MM.1S (cell line): ENCODE measurements at regions not wholly inside any gene's neighbourhood (a gene's known extent, or its start where the extent isn't known, plus 50 kb on each side); places are given as distances from the start of the nearest gene placed in this dataset.
"Not testable (repeated sequence)": the region's sequence is repeated elsewhere in the genome, so short reads cannot be mapped to it uniquely, and the experiment has no call there.

Experiments used
- DNase-seq: peaks from one replicate; pipeline ENCODE4 v3.0.0-alpha.2; 2015
- H2AFZ ChIP-seq: fragments of 300-600 bp; sonication (generic); 2 replicates; pipeline ENCODE4 v1.6.0; 2016; ENCODE audit warnings: antibody characterized with exemption, low read length
- H3F3A ChIP-seq: fragments of 300-600 bp; sonication (generic); 2 replicates; pipeline ENCODE4 v1.6.1; 2016; ENCODE audit warnings: mild to moderate bottlenecking, antibody characterized with exemption, low read length, moderate library complexity, mixed read lengths; ENCODE audit not compliant: insufficient read depth
- H3K27ac ChIP-seq: fragments of 300-600 bp; sonication (generic); 2 replicates; pipeline ENCODE4 v1.5.1; 2016; ENCODE audit warnings: mild to moderate bottlenecking, low read length
- H3K27me3 ChIP-seq: fragments of 300-600 bp; sonication (generic); replicated peaks from 2 replicates; pipeline ENCODE4 v1.6.0; 2016; ENCODE audit warnings: low read length; ENCODE audit not compliant: insufficient read depth
- H3K36me3 ChIP-seq: fragments of 300-600 bp; sonication (generic); replicated peaks from 2 replicates; pipeline ENCODE4 v1.6.1; 2016; ENCODE audit warnings: mild to moderate bottlenecking, low read length, mixed read lengths; ENCODE audit not compliant: insufficient read depth
- H3K4me1 ChIP-seq: fragments of 300-600 bp; sonication (generic); 2 replicates; pipeline ENCODE4 v1.6.1; 2016; ENCODE audit warnings: low read length, mixed read lengths
- H3K4me2 ChIP-seq: fragments of 300-600 bp; sonication (generic); 2 replicates; pipeline ENCODE4 v1.6.0; 2016; ENCODE audit warnings: low read depth, low read length
- H3K4me3 ChIP-seq: fragments of 300-600 bp; sonication (generic); 2 replicates; pipeline ENCODE4 v1.5.1; 2016; ENCODE audit warnings: low read length, mixed read lengths
- H3K79me2 ChIP-seq: fragments of 300-600 bp; sonication (generic); 2 replicates; pipeline ENCODE4 v1.6.1; 2016; ENCODE audit warnings: mixed run types, low read length, mixed read lengths
- H3K9ac ChIP-seq: fragments of 300-600 bp; sonication (generic); 2 replicates; pipeline ENCODE4 v1.6.1; 2016; ENCODE audit warnings: low read length, mixed read lengths
- H3K9me2 ChIP-seq: fragments of 300-600 bp; sonication (generic); replicated peaks from 2 replicates; pipeline ENCODE4 v1.6.1; 2016; ENCODE audit warnings: mild to moderate bottlenecking, low read length, mixed read lengths; ENCODE audit not compliant: insufficient read depth
- H3K9me3 ChIP-seq: fragments of 300-600 bp; sonication (generic); replicated peaks from 2 replicates; pipeline ENCODE4 v1.6.1; 2016; ENCODE audit warnings: mild to moderate bottlenecking, low read length, mixed read lengths; ENCODE audit not compliant: insufficient read depth
- H4K20me1 ChIP-seq: fragments of 300-600 bp; sonication (generic); 2 replicates; pipeline ENCODE4 v1.6.1; 2016; ENCODE audit warnings: mild to moderate bottlenecking, low read length, moderate library complexity, mixed read lengths; ENCODE audit not compliant: insufficient read depth
- EZH2 ChIP-seq: fragments of 300-600 bp; sonication (generic); optimal IDR thresholded peaks from 2 replicates; pipeline ENCODE3; 2017; ENCODE audit warnings: low read depth, mild to moderate bottlenecking, antibody characterized with exemption, low read length, mixed read lengths
- EZH2phosphoT487 ChIP-seq: fragments of 300-600 bp; sonication (generic); IDR thresholded peaks from 2 replicates; pipeline ENCODE4 v1.6.1; 2018; ENCODE audit warnings: antibody characterized with exemption, low read length
- TF ChIP-seq, protein P1 (sequence below): fragments of 300-600 bp; sonication (generic); IDR thresholded peaks from 2 replicates; pipeline ENCODE4 v1.5.1; 2016; ENCODE audit warnings: antibody characterized with exemption, low read length, mixed read lengths

DNA sequence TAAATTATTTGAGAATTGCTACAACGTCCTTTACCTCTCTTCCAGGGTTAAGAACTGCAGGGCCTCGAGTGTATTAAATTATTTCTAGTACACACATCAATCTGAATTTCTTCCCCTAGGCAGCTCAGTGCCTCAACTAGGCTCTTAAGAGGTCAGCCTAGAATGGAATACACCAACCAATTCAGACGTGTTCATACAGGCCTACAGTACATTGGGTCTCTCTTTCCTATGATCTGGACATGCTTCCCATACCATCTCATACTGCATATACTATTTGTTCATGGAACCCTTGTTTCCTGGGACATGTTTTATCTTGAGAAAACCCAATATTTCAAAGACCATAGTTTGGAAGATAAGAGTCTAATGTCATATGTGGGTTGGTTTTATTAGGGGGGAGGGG is 434.1 kb upstream of the WWC1 start:
- no peaks in the 10 kb centered on the region for H3K4me1 ChIP-seq
- TF ChIP-seq EZH2phosphoT487 (no peak), EZH2 (no peak)
- TF ChIP-seq, protein P1, sequence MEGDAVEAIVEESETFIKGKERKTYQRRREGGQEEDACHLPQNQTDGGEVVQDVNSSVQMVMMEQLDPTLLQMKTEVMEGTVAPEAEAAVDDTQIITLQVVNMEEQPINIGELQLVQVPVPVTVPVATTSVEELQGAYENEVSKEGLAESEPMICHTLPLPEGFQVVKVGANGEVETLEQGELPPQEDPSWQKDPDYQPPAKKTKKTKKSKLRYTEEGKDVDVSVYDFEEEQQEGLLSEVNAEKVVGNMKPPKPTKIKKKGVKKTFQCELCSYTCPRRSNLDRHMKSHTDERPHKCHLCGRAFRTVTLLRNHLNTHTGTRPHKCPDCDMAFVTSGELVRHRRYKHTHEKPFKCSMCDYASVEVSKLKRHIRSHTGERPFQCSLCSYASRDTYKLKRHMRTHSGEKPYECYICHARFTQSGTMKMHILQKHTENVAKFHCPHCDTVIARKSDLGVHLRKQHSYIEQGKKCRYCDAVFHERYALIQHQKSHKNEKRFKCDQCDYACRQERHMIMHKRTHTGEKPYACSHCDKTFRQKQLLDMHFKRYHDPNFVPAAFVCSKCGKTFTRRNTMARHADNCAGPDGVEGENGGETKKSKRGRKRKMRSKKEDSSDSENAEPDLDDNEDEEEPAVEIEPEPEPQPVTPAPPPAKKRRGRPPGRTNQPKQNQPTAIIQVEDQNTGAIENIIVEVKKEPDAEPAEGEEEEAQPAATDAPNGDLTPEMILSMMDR, result no peak
- no peak overlapping the region for H3K9ac ChIP-seq
- H3K9me2 ChIP-seq, result no peaks in the 10 kb centered on the region
- no peak overlapping the region for H2AFZ ChIP-seq
- no peaks in the 10 kb centered on the region for H3K79me2 ChIP-seq
- no peak overlapping the region for H3K4me3 ChIP-seq
- no peak overlapping the region for H3K4me2 ChIP-seq
- H3K9me3 ChIP-seq, result no peaks in the 10 kb centered on the region
- H4K20me1 ChIP-seq, result no peaks in the 10 kb centered on the region
- no peaks in the 10 kb centered on the region for H3K27me3 ChIP-seq
- H3K36me3 ChIP-seq, result no peaks in the 10 kb centered on the region
- DNase-seq, result no peak
- H3F3A ChIP-seq, result no peaks in the 10 kb centered on the region
- H3K27ac ChIP-seq, result no peak overlapping the region

DNA sequence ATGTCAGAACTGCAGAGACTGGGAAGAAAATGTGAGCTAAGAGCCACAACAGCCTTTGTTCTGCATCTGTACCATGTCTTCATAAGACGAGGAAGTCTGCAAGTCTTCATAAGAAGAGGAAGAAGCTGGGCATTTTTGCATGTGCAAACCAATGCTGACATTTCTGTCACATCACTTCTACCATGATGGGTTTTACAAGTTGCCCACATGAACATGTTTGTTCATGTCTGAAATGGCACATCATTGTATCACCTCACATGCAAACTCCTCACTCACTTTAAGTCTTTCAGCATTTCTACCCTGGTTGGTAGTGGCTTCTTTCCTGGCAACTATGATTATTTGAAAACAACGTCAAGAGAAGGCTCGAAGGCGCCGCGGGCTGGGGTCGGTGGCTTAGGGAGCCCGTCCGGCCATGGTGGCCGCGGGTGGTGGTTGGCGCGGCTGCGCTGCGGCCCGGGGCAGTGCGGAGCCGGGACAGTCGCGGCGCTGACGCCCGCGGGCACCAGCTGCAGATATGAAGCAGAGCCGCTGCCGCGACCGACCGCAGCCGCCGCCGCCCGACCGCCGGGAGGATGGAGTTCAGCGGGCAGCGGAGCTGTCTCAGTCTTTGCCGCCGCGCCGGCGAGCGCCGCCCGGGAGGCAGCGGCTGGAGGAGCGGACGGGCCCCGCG is 433.1 kb upstream of the WWC1 start:
- H2AFZ ChIP-seq, DNase-seq, H3K27me3 ChIP-seq, H3K4me3 ChIP-seq, H3K4me1 ChIP-seq, H3K36me3 ChIP-seq, H3K9me2 ChIP-seq, H3K9me3 ChIP-seq, H3K4me2 ChIP-seq, H3K79me2 ChIP-seq, H4K20me1 ChIP-seq, H3K27ac ChIP-seq, H3F3A ChIP-seq, H3K9ac ChIP-seq: not testable (repeated sequence)

DNA sequence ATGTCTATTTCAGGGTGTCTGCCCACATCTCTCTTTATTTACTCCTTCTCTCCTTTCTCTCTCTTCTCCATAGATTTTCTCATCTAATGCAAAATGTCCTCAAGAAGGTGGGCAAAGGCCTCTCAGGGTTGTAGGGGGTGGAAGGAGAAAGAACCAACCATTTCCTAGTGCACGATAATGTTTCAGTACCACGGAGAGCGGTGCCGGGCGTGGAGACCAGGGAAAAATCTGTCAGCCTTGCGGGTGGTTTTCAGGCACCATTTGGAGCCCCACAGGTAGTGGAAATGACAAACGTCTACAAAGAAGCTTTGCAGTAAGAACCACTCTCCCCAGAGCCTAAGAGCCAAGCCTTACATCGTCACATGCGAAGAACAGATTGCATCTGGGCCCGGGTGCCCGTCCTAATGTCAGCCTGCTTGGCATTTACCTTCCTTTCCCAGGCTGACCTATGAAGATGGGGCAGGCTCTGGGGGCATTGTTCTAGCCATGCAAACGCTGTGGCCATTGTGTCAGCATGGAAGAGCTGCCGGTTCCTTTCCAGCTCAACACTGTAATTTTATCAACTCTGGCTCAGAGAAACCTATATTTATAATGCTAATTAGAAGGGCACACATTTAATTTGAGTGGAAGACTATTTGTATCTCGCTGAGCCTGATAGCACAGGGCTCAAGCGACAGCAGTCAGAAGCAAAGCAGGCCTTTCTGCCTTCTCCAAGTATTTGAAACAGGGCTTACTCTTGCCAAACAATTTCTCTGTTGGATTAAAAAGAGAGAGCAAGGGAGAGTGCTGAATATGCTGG is 430.1 kb upstream of the WWC1 start:
- no peaks in the 10 kb centered on the region for H3K36me3 ChIP-seq
- DNase-seq, result peak; percentile 12

More for the DNA sequence above, 430.1 kb upstream of the WWC1 start:
- Histone ChIP-seq H3K4me3 (no peak overlapping the region), H3K27ac (no peak overlapping the region), H2AFZ (no peak overlapping the region), H3K9ac (no peak overlapping the region), H4K20me1 (no peaks in the 10 kb centered on the region), H3K4me2 (no peak overlapping the region), H3F3A (no peaks in the 10 kb centered on the region), H3K79me2 (no peaks in the 10 kb centered on the region), H3K4me1 (no peaks in the 10 kb centered on the region), H3K27me3 (no peaks in the 10 kb centered on the region), H3K9me3 (no peaks in the 10 kb centered on the region), H3K9me2 (no peaks in the 10 kb centered on the region)
- TF ChIP-seq EZH2 (no peak), EZH2phosphoT487 (no peak)
- TF ChIP-seq, protein P1, result no peak
